ENCODE measurements at regions not wholly inside any gene's neighbourhood (a gene's known extent, or its start where the extent isn't known, plus 50 kb on each side); places are given as distances from the start of the nearest gene placed in this dataset.

DNA sequence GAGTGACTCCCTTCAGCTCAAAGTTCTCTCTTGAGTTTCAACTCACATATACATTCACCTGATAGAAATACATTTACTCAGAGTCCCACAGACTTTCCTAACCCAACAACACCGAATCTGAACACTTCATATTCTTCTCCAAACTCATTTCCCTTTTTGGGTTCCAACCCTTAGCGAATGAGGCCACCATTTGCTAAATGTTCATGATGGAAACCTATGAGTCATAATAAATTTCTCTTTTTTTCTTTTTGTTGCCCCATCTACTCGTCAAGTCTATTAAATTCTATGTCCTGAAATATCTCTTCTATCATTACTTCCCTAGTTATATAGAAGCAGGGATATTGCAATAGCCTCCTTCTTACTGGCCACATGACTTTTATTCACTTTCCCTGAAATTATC is 100.1 kb downstream of the HLX start:
- TF ChIP-seq NFRKB (IDR thresholded peaks at IDR 0.05) = no peak
- no peak for TF ChIP-seq SP1 (IDR thresholded peaks at IDR 0.05)
- no peak for TF ChIP-seq FOXA1 (IDR thresholded peaks at IDR 0.05)
- TF ChIP-seq BHLHE40 (IDR thresholded peaks at IDR 0.05; ENCODE audit: borderline replicate concordance) = no peak
- TF ChIP-seq, protein P1, sequence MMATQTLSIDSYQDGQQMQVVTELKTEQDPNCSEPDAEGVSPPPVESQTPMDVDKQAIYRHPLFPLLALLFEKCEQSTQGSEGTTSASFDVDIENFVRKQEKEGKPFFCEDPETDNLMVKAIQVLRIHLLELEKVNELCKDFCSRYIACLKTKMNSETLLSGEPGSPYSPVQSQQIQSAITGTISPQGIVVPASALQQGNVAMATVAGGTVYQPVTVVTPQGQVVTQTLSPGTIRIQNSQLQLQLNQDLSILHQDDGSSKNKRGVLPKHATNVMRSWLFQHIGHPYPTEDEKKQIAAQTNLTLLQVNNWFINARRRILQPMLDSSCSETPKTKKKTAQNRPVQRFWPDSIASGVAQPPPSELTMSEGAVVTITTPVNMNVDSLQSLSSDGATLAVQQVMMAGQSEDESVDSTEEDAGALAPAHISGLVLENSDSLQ (IDR thresholded peaks at IDR 0.05) = no peak
- no peak for TF ChIP-seq ZNF384 (IDR thresholded peaks at IDR 0.05)

All from HEK293T (cell line).